SH-SY5Y (cell line): ENCODE measurements at regions not wholly inside any gene's neighbourhood (a gene's known extent, or its start where the extent isn't known, plus 50 kb on each side); places are given as distances from the start of the nearest gene placed in this dataset.

Experiments used
- GATA2 ChIP-seq: IDR thresholded peaks from 2 replicates; pipeline ENCODE4 v1.6.1; 2011; ENCODE audit warnings: mild to moderate bottlenecking, low read depth, low read length
- GATA3 ChIP-seq: IDR thresholded peaks from 2 replicates; pipeline ENCODE4 v1.6.1; 2011; ENCODE audit warnings: low read depth, mild to moderate bottlenecking, low read length, moderate library complexity

- TF ChIP-seq GATA2: no peak
- no peak for TF ChIP-seq GATA3
Observed at GRCh38 chr10:55852900-55853299, 508.2 kb downstream of the ZWINT start.
